GM21390 (cell line): ENCODE measurements at regions not wholly inside any gene's neighbourhood (a gene's known extent, or its start where the extent isn't known, plus 50 kb on each side); places are given as distances from the start of the nearest gene placed in this dataset.
A peak's percentile ranks its signal among the peaks of the same experiment; 100 is the strongest.

Experiments
- ATAC-seq: cut with Tn5 transposase; IDR thresholded peaks from one replicate; pipeline ENCODE4 v1.9.1; 2021; ENCODE audit not compliant: unreplicated experiment

DNA sequence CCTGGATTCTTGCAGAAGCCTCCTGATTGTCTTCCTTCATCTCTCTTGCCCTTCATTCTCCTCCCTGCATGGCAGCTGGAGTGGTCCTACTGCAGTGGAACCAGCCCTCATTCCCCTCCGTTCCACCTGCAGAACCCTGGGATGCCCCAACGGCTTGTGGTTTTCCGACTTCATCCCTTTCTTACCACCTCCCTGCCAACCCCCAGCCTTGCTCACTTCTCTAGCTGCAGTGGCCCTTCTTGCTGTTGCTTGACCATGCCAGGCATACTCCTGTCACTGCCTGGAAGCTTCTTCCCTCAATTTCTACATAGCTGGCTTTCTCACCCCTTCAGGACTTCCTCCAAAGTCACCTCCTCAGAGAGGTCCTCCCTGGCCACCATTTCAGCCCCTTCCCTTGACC, 123.3 kb downstream of the BEGAIN start:
- no peak for ATAC-seq

DNA sequence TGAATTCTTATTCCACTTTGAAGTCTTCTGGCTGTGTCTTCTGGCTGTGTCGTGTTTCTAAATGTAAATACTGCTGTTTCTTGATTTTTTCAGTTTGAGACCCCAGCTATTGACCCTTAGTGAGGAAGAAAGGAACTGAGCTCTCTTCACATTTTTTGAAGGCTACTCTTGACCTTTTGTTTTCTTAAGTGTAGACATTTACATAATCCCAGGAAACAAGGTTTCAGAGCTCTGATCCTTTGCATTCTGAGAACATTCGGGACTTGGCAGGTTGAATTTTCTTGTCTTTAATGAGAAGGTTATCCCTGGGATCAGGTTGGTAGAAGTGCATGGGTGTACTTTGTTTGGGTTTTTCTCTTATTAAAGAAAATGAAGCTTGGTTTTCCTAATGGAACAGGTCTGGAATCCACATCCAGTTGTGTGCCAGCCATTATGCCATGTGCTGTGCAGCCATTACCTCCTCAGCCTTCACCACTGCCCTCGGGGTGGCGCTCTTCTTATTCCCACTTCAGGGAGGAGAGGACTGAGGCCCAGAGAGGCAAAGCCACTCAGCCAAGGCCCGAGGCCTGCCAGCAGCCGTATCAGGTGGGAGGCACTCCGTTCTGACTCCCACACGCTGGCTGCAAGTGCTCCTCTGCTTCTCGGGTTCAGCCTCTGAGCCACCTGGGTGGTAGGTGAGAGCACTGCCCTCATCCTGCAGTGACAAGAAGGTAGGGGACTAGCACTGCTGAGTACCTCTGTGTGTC, 120.9 kb downstream of the BEGAIN start:
- no peak for ATAC-seq

DNA sequence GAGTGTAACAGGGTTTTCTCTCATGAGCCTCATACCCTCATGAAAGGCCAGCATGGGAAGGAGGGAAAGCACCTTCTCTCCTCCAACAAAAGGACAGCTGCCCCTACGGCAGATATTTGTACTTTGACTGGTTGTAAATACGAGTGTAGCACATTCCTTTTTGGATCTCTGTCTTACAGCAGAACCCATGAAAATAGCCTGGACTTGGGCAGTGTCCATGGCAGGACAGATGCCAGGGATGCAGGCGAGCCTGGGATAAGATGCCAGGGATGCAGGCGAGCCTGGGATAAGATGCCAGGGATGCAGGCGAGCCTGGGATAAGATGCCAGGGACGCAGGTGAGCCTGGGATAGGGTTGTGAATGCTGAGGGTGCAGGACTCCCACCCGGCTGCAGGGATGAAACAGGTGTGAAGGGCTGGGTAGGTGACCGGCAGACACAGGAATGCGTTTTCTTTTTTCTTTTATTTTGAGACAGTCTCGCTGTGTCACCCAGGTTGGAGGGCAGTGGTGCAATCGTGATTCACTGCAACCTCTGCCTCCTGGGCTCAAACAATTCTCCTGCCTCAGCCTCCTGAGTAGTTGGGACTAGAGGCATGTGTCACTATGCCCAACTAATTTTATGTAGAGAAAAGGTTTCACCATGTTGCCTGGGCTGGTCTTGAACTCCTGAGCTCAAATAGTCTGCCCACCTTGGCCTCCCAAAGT, 120.0 kb downstream of the BEGAIN start:
- no peak for ATAC-seq

DNA sequence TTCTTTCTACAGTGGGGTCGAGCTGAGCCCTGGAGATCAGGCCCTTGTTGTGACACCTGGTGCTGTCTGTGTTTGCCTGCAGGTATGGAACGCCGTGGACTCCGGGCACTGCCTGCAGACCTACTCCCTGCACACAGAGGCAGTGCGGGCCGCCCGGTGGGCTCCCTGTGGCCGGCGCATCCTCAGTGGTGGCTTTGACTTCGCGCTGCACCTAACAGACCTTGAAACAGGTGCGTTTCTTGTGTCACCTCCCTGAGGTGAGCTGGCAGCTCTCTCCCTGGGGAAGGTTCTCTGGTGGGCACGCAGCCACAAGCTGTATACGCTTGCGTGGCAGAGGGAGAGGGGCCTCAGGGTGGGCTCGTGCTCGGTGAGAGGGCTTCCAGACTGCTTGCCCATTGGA, 119.3 kb downstream of the BEGAIN start:
- ATAC-seq: no peak

DNA sequence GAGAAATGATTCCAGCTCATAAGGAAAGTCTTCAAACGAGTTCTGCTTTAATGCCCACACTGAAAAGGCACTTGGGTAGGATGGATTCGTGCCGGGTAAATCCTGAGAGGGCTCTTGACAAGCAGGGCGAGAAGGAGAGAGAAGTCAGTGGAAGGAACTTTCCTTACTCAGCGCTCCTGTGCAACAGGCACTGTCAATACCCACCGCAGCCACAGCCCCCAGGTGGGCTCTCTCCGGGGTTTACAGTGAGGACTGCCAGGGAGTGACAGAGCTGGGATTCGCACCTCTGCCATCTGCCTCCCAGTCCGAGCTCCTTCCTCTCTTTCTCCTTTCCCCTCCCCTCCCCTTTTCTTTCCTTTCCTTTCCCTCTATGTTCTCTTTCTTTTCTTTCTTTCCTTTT, 118.7 kb downstream of the BEGAIN start:
- ATAC-seq: no peak

DNA sequence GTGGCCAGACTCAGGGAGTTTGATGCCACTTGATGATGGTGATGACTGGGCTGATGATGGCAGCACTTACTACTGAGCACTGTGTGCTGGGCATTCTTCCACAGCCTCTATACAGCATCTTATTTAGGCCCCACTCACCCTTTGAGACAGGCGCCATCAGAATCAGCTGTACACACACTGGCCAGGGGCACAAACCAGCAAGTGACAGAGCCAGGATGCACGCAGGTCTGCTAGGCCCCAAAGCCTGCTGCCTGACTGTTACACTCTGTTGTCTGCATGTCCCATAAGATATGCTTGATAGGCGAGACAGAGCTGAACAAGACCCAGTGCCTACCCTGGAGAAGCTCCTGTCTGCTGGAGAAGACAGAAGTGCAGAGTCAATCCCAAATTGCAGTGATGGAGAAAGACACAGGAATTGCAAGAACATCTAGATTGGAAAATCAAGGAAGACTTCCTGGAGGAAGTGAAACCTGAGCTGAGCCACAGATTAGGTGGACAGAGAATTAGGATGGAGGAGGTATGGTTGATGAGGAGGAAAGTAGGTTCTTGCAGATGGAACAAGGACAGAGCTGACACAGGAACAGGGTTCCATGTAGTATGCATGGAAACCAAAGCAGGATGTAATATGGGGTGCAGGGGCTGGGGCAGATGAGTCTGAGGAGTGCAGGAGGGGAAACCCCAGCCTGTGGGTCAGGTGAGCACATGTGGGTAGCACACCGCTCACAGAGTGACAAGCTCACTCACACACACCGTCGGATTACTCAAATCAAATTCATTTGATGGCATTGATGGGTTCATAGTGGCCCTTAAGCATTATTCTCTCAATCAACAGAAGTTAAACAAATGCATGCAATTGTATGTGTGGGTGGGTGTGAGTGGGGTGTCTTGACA, 117.3 kb downstream of the BEGAIN start:
- no peak for ATAC-seq

DNA sequence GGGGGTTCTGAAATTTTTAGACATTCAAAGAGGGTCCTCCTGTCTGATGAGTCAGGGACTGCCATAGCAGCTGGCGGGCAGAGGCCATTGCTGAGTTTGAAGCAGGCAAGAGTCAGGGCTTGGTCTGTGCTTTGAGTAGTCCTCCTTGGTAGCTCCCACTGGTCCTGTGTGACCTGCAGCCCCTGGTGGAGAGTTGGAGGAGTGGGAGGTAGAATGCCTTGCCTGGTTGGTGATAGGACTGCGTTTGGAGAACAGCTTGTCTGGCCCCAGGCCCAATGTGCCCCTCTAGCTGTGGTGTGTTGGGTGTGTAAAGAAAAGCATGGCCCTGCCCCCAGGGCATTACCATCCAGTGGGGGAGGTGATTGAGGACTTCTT, 116.7 kb downstream of the BEGAIN start:
- no peak for ATAC-seq

DNA sequence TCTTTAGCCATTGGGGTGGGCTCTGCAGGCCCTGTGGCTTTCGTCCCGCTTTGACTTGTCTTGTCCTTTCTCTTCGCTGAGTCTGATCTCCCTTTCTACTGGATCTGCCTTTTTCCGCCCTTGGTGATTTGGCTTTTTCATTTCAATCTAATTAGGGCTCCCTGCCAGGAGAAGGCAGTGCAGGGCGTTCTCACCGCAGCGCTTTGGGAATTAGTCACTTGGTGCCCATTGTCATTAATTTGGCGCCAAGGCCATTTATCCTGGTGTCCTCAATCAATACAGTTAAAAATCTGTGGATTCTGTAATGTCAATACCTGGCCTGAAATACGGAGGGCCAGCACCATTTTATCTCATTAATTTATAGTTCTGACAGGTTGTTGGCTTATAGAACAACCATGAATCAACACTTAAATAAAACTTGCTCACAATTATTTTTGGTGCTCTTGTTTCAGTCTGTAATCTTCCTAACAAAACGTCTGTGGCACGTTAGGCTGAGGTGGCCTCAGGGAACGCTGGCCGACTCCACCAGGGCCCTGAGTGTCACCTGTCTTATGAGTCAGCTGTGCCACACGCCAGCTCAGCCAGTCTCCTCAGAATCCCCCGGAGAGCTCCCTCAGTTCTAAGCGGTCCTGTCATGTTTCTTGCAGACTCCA, 115.7 kb downstream of the BEGAIN start:
- ATAC-seq: no peak

DNA sequence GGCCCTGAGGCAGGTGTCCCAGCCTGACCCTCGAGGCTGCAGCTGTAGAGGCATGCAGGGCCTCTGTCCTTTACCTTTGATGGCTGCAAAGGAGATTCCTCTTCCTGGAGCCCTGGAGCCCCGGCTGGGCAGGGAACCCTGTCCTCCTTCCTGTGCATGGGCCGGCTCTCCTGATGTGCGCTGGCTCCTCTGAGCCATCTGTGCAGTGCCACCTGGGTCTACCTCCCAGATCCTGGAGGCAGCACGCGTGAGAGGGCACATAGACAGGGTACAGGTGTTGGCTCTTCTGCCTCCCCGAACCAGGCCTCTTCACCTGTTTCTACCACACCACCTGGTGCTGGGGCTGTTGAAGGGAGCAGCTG, 115.1 kb downstream of the BEGAIN start:
- ATAC-seq: no peak

- ATAC-seq: no peak
Observed at GRCh38 chr14:100472491-100472890, 114.7 kb downstream of the BEGAIN start.

DNA sequence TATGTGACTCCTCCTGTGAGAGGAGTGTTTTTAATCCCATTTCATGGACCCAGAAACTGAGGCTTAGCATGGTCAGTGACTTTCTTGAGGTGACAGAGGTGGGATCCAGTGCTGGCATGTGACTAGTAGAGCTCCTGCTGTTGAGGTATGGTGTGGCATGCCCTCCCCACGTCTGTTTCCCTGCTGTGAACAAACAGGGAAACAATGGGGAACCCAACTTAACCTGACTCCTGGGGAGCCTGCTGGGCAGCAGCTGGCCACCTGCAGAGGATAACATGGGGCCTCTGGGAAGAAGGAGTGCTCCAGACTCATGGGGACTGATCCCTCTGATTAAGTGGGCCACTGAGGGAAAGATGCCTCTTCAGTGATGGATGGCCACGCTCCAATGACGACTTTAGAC, 114.0 kb downstream of the BEGAIN start:
- no peak for ATAC-seq

GRCh38 chr14:100474196-100474595, 113.0 kb downstream of the BEGAIN start:
- no peak for ATAC-seq

DNA sequence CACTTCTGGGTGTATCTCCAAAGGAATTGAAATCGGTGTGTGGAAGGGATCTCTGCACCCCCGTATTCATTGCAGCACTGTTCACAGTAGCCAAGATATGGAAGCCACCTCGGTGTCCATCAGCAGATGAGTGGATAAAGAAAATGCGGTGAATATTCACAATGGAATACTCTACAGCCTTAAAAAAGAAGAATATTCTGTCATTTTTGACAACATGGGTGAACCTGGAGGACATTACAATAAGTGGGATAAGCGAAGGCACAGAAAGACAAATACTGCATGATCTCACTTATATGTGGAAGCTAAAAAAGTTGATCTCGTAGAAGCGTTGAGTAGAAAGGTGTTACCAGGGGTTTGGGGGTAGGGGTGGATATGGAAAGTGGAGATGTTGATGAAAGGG, 111.9 kb downstream of the BEGAIN start:
- no peak for ATAC-seq

- ATAC-seq: no peak
Observed at GRCh38 chr14:100476012-100476822, 111.0 kb downstream of the BEGAIN start.

DNA sequence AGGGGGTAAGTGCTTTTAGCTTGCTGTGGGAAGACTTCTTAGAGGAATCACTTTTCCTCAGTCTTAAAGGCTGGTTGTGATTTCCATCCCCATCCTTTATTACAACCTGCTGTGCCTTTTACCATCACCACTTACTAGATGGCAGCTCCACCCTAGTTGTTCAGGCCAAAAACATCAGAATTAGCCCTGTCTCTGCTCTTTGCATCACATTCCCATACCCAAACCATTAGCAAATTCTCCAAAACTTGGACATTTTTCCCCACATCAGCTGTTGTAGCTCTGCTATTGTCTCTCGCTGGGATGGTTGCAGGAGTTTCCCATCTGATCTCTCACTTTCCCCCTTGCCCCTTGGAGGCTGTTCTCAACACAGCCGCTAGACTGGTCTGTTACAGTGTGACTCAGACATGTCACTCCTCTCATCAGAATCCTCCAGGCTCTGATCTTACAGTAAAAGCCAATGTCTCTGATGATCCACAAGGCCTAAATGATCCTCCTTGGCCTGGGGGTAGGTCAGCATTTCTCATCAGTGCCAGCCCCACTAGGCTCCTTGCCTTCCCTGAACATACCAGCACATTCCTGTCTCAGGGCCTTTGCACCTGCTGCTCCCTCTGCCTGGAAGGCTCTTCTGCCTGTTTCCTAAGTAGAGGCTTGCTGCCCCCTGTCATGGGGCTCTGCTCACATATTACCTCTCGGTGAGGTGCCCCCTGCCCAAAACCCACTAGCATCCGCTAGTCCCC, 102.5 kb downstream of the BEGAIN start:
- no peak for ATAC-seq

DNA sequence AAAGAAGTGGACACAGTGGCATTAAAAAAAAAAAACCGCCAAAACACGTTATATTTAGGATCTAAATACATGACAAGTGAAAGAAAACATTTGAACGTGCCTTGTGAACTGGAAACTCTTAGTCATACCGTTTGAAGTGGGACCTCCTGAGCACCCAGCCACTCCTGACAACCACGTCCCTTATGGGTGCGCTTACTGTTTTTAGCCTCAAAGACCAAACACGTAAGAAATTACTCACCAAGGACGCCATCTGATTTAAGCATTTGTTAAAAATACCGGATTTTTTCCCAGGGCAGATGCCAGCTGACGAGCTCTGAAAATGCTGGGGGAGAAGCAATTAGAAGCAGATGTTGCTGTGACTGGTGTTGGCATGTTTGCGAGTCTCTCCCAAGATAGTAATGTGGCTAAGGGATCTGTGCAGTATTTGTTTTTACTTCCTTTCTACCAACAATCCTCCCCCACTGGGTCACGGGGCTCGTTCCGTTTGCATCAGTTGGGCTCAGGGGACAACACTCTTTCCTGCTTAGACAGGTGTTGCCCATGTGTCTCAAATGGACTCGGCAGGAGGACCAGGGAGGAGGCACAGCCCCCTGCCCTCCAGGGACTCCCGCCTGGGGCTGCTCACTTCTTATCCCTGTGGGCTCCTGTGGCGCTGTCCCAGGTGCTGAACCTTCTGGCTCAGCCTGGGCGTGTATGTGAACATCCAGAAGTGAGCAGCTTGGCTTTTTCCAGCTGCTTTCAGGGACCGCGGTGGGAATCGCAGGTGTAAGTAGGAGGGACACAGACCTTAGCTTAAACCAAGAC, 101.0 kb downstream of the BEGAIN start:
- peak; percentile 70 for ATAC-seq
